Skeletal muscle satellite cell (primary cell): ENCODE measurements at regions not wholly inside any gene's neighbourhood (a gene's known extent, or its start where the extent isn't known, plus 50 kb on each side); places are given as distances from the start of the nearest gene placed in this dataset.
"Not testable (repeated sequence)": the region's sequence is repeated elsewhere in the genome, so short reads cannot be mapped to it uniquely, and the experiment has no call there.

ENCODE experiments used
- H3K27me3 ChIP-seq: 2 replicates; pipeline ENCODE4 v1.7.0; 2013; ENCODE audit warnings: low read length; ENCODE audit not compliant: control insufficient read depth, insufficient read depth
- H3K36me3 ChIP-seq: 2 replicates; pipeline ENCODE4 v1.7.0; 2013; ENCODE audit warnings: mild to moderate bottlenecking, control low read depth, low read length; ENCODE audit not compliant: insufficient read depth
- H3K4me1 ChIP-seq: 2 replicates; pipeline ENCODE4 v1.7.0; 2013; ENCODE audit warnings: low read length; ENCODE audit not compliant: control insufficient read depth, insufficient read depth
- H3K4me2 ChIP-seq: 2 replicates; pipeline ENCODE4 v1.7.0; 2013; ENCODE audit warnings: mild to moderate bottlenecking, low read length
- H3K4me3 ChIP-seq: 2 replicates; pipeline ENCODE4 v1.7.0; 2013; ENCODE audit warnings: low read length
- H3K9ac ChIP-seq: 2 replicates; pipeline ENCODE4 v1.7.0; 2013; ENCODE audit warnings: mild to moderate bottlenecking, low read depth, low read length, moderate library complexity
- H3K9me3 ChIP-seq: replicated peaks from 2 replicates; pipeline ENCODE4 v1.7.0; 2013; ENCODE audit warnings: mild to moderate bottlenecking, control low read depth, low read length

- no peak overlapping the region for H3K4me2 ChIP-seq
- H3K9ac ChIP-seq = no peak overlapping the region
- no peaks in the 10 kb centered on the region for H3K27me3 ChIP-seq
- no peak overlapping the region for H3K4me3 ChIP-seq
- no peaks in the 10 kb centered on the region for H3K9me3 ChIP-seq
- no peaks in the 10 kb centered on the region for H3K36me3 ChIP-seq
- H3K4me1 ChIP-seq = peaks cover 22% of the 10 kb centered on the region
These were observed 151.4 kb downstream of the NFKBIZ start for GRCh38 chr3:102000620-102001209.

GRCh38 chr3:102002056-102002455, 152.7 kb downstream of the NFKBIZ start:
- H3K36me3 ChIP-seq = no peaks in the 10 kb centered on the region
- H3K4me2 ChIP-seq = no peak overlapping the region
- no peak overlapping the region for H3K4me3 ChIP-seq
- H3K9me3 ChIP-seq = no peaks in the 10 kb centered on the region
- H3K27me3 ChIP-seq = no peaks in the 10 kb centered on the region
- peaks cover 30% of the 10 kb centered on the region for H3K4me1 ChIP-seq
- no peak overlapping the region for H3K9ac ChIP-seq

DNA sequence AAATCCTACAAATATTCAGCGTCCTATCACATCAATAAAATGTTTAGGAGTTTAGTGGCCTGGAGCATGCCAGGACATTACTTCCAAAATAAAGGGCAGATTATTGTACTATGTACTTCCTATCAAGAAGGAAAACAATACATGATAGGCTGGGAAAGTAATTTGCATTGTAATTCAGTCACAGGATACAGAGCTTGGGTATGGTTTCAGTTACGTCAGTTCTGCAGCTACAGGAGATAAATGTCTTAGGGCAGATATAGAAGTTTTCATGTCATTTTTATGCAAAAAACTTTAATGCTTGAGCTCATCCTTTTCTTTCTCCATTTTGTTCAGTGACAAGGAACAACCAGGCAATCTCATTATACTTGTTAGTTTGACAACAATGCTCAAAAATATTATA, 155.2 kb downstream of the NFKBIZ start:
- H3K27me3 ChIP-seq = no peaks in the 10 kb centered on the region
- no peak overlapping the region for H3K4me3 ChIP-seq
- peaks cover 25% of the 10 kb centered on the region for H3K4me1 ChIP-seq
- no peaks in the 10 kb centered on the region for H3K9me3 ChIP-seq
- no peak overlapping the region for H3K9ac ChIP-seq
- H3K4me2 ChIP-seq = no peak overlapping the region
- H3K36me3 ChIP-seq = no peaks in the 10 kb centered on the region

DNA sequence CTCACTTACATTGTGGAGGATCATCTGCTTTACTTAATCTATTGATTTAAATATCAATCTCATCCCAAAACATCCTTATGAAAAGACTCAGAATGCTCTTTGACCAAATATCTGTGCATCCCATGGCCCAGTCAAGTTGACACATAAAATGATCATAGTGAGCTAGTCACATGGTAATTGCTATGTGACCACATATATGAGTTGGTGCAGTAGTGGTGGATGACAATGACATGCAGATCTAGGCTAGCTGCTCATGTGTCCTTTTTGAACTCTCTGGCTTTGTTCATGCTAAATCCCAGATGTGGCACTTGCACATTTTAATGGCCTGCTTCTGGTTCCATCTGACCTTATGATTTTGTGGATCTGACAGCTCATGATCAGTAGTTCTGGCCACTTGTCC, 156.2 kb downstream of the NFKBIZ start:
- no peak overlapping the region for H3K4me3 ChIP-seq
- peaks cover 25% of the 10 kb centered on the region for H3K4me1 ChIP-seq
- no peaks in the 10 kb centered on the region for H3K27me3 ChIP-seq
- H3K9me3 ChIP-seq = no peaks in the 10 kb centered on the region
- H3K9ac ChIP-seq = no peak overlapping the region
- H3K4me2 ChIP-seq = no peak overlapping the region
- no peaks in the 10 kb centered on the region for H3K36me3 ChIP-seq

DNA sequence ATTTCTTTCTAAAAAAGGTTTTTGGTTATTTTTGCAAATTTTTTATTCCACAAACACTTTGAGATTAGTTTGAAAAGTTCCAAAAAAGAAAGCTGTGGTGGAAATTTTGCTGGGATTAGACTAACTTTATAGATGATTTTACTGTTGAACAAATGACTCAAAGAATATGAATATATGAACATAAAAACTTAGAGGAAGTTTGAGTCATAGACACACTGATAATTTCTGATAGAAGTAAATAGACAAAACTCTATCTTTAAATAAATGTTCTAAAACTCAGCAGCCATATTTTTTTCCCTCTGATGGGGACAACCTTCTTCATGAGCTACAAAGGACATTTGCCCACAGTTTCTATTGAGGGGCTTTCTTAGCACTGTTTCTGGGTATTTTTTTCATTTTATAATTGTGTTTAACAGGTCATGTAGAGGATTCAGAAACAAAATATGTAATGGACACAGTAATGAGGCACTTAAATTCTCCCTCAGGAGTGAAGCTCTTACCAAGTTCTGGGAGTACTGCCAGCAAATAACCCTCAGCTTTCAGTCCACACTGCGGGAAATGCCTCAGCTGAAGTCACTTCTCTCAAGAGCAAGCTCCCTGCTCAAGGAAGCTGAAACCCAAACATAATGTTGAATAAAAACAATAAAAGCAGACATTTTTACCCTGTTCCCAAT, 157.6 kb downstream of the NFKBIZ start:
- Histone ChIP-seq H3K9me3 (no peaks in the 10 kb centered on the region), H3K27me3 (no peaks in the 10 kb centered on the region), H3K4me1 (peaks cover 25% of the 10 kb centered on the region), H3K36me3 (no peaks in the 10 kb centered on the region), H3K9ac (peak overlapping the region; percentile 75), H3K4me3 (no peak overlapping the region), H3K4me2 (peak overlapping the region; percentile 68)

DNA sequence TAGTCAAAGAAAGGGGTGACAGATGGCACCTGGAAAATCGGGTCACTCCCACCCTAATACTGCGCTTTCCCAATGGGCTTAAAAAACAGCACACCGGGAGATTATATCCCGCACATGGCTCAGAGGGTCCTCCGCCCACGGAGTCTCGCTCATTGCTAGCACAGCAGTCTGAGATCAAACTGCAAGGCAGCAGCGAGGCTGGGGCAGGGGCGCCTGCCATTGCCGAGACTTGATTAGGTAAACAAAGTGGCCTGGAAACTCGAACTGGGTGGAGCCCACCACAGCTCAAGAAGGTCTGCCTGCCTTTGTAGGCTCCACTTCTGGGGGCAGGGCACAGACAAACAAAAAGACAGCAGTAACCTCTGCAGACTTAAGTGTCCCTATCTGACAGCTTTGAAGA, 159.1 kb downstream of the NFKBIZ start:
- not testable (repeated sequence) for H3K36me3 ChIP-seq, H3K4me2 ChIP-seq, H3K27me3 ChIP-seq, H3K9me3 ChIP-seq, H3K4me3 ChIP-seq, H3K9ac ChIP-seq
- peaks cover 25% of the 10 kb centered on the region for H3K4me1 ChIP-seq

- Histone ChIP-seq H3K4me2 (no peak overlapping the region), H3K36me3 (no peaks in the 10 kb centered on the region), H3K9ac (no peak overlapping the region), H3K9me3 (peaks cover 3% of the 10 kb centered on the region), H3K4me3 (no peak overlapping the region), H3K27me3 (no peaks in the 10 kb centered on the region), H3K4me1 (no peaks in the 10 kb centered on the region)
These were observed 167.1 kb downstream of the NFKBIZ start for GRCh38 chr3:102016417-102016816.

GRCh38 chr3:102017784-102018183, 168.5 kb downstream of the NFKBIZ start:
- Histone ChIP-seq H3K9ac (no peak overlapping the region), H3K4me3 (no peak overlapping the region), H3K9me3 (peaks cover 3% of the 10 kb centered on the region), H3K36me3 (no peaks in the 10 kb centered on the region), H3K4me2 (no peak overlapping the region), H3K27me3 (no peaks in the 10 kb centered on the region), H3K4me1 (no peaks in the 10 kb centered on the region)

- H3K27me3 ChIP-seq = no peaks in the 10 kb centered on the region
- H3K36me3 ChIP-seq = no peaks in the 10 kb centered on the region
- no peak overlapping the region for H3K4me3 ChIP-seq
- peaks cover 3% of the 10 kb centered on the region for H3K9me3 ChIP-seq
- no peak overlapping the region for H3K9ac ChIP-seq
- H3K4me1 ChIP-seq = no peaks in the 10 kb centered on the region
- H3K4me2 ChIP-seq = no peak overlapping the region
These were observed 169.2 kb downstream of the NFKBIZ start for GRCh38 chr3:102018551-102018950.

DNA sequence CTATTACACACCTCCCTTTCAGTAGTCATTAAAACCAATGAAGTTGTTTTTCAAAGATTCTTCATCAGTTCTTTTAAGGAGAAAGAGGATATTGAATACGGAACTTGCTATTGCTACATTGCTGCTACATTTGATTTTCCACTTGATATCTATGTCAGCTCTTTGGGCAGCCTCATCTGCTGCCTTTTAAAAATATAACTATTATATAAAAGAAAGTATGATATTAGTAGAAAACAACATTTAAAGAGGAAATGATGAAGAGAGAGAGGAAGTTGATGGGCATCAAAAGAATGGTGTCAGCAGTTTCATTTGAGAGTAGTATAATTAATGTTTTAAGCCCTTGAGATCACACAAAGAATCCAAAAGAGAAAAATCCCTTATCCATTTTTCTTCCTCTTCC, 171.4 kb downstream of the NFKBIZ start:
- H3K4me3 ChIP-seq = no peak overlapping the region
- H3K9ac ChIP-seq = no peak overlapping the region
- H3K27me3 ChIP-seq = no peaks in the 10 kb centered on the region
- H3K4me2 ChIP-seq = no peak overlapping the region
- H3K36me3 ChIP-seq = no peaks in the 10 kb centered on the region
- H3K9me3 ChIP-seq = peaks cover 3% of the 10 kb centered on the region
- H3K4me1 ChIP-seq = no peaks in the 10 kb centered on the region

DNA sequence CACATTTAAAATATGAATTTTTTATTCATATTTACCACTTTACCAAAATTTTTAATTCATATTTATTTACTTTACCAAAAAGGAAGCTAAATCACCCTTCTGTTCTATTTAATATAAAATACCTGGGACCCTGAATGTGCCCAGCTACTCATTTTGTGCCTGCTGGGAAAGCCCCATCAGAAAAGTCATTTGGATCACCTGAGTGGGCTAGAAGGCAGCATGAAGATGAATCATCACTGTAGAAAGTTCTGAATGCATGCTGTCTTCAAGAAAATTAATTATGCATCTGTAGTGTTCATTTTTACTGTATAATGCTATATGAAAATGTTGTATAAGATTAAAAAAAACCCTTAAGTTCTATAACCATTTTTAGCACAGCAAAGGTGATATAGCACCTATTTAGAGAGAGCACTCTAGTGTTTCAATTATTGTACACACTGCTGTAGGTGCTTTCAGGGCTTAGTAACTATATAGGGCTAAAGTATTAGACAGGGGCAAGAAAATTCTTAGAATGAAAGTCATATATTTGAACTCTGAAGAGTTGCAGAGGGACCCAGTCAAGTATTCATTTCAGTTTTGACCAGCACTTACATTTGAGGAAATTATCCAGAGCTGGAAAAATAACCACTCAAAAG, 175.1 kb downstream of the NFKBIZ start:
- peaks cover 5% of the 10 kb centered on the region for H3K4me1 ChIP-seq
- H3K4me2 ChIP-seq = no peak overlapping the region
- no peaks in the 10 kb centered on the region for H3K27me3 ChIP-seq
- H3K9ac ChIP-seq = no peak overlapping the region
- no peak overlapping the region for H3K4me3 ChIP-seq
- H3K9me3 ChIP-seq = no peaks in the 10 kb centered on the region
- H3K36me3 ChIP-seq = no peaks in the 10 kb centered on the region
